ENCODE measurements at regions not wholly inside any gene's neighbourhood (a gene's known extent, or its start where the extent isn't known, plus 50 kb on each side); places are given as distances from the start of the nearest gene placed in this dataset.

DNA sequence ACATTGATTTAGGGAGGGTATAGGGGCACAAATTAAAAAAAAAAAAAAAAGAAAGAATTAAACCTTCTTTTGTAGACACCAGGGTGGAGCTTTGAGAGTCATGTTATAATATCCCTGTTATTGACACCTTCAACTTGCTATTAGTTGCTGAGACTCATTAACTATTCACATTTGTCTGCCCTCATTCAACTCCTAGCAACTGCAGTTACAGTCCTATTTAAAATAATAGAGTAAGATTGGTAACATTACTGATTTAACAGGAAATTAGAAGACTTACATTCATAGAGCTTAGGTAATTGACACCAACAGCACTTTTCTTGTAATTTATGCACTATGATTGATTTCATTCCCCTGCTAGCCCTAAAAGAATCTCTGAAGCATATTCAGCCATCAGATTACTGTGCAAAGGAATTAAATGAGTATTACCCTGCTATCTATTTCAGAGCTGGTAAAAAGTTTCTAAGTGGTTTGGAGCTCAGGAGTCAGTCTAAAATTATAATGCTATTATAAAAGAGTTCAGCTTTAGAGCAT lies 148.8 kb upstream of the TBL1XR1 start:
- H3K27ac ChIP-seq (ENCODE audit: insufficient read depth, low read length, poor library complexity, severe bottlenecking) = no peak overlapping the region

DNA sequence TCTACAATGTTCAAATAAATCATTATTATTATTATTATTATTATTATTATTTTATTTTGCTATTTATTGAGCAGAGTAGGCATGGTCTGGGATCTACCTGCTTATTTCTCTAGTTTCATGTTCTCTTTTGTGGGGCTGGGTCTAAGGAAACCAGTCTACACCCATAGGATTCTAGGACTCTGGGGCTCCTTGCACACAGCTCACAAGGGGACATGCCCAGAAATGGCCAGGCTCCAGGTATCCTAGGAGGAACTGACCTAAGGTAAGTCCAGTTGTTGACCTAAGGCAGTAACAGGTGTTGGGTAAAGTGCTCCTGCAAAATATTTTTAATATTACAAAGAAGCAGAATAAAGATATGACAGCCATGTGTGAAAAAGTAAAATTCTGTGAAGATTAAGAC lies 149.6 kb upstream of the TBL1XR1 start:
- Histone ChIP-seq H3K36me3 (ENCODE audit: control insufficient read depth, insufficient read depth, low read length) (no peaks in the 10 kb centered on the region), H3K27ac (ENCODE audit: insufficient read depth, low read length, poor library complexity, severe bottlenecking) (no peak overlapping the region), H3K9me3 (ENCODE audit: control insufficient read depth, low read length) (no peaks in the 10 kb centered on the region)

More for the DNA sequence above, 148.8 kb upstream of the TBL1XR1 start:
- no peaks in the 10 kb centered on the region for H3K9me3 ChIP-seq (ENCODE audit: control insufficient read depth, low read length)
- no peak for DNase-seq
- H3K36me3 ChIP-seq (ENCODE audit: control insufficient read depth, insufficient read depth, low read length) = no peaks in the 10 kb centered on the region
- H3K4me1 ChIP-seq (ENCODE audit: control insufficient read depth, insufficient read depth, low read length, poor library complexity, severe bottlenecking) = peaks cover 9% of the 10 kb centered on the region
- no peaks in the 10 kb centered on the region for H3K27me3 ChIP-seq (replicated peaks; ENCODE audit: control insufficient read depth, insufficient read depth, low read length, poor library complexity, severe bottlenecking)
- H3K4me3 ChIP-seq (ENCODE audit: insufficient read depth, low read depth, low read length, poor library complexity, severe bottlenecking) = no peak overlapping the region

GRCh38 chr3:177347611-177348010 lies 150.3 kb upstream of the TBL1XR1 start:
- Histone ChIP-seq H3K27ac (ENCODE audit: insufficient read depth, low read length, poor library complexity, severe bottlenecking) (no peak overlapping the region), H3K9me3 (ENCODE audit: control insufficient read depth, low read length) (no peaks in the 10 kb centered on the region), H3K4me3 (ENCODE audit: insufficient read depth, low read depth, low read length, poor library complexity, severe bottlenecking) (no peak overlapping the region), H3K4me1 (ENCODE audit: control insufficient read depth, insufficient read depth, low read length, poor library complexity, severe bottlenecking) (peaks cover 9% of the 10 kb centered on the region), H3K27me3 (replicated peaks; ENCODE audit: control insufficient read depth, insufficient read depth, low read length, poor library complexity, severe bottlenecking) (no peaks in the 10 kb centered on the region), H3K36me3 (ENCODE audit: control insufficient read depth, insufficient read depth, low read length) (no peaks in the 10 kb centered on the region)
- no peak for DNase-seq

More for the DNA sequence above, 149.6 kb upstream of the TBL1XR1 start:
- Histone ChIP-seq H3K4me1 (ENCODE audit: control insufficient read depth, insufficient read depth, low read length, poor library complexity, severe bottlenecking) (peaks cover 9% of the 10 kb centered on the region), H3K27me3 (replicated peaks; ENCODE audit: control insufficient read depth, insufficient read depth, low read length, poor library complexity, severe bottlenecking) (no peaks in the 10 kb centered on the region), H3K4me3 (ENCODE audit: insufficient read depth, low read depth, low read length, poor library complexity, severe bottlenecking) (no peak overlapping the region)
- DNase-seq = no peak

DNA sequence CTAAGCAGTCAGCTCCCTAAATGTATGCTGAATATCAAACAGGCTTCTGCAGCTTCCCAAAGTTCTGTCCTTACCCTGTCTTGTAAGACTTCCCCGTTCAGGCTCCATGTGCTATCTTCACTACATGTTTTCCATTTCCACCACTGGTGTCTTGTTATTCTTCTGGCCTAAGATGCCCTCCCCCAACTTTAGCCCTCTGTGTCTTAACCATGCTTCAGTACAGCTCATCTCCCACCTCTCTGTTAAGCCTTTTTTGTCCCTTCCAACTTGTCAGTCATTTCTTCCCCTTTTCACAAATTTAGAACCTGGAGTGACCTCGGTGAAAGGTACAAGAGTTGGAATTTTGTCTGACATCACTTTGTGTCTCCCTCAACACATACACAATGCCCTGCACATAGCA lies 151.7 kb upstream of the TBL1XR1 start:
- Histone ChIP-seq H3K36me3 (ENCODE audit: control insufficient read depth, insufficient read depth, low read length) (no peaks in the 10 kb centered on the region), H3K27ac (ENCODE audit: insufficient read depth, low read length, poor library complexity, severe bottlenecking) (no peak overlapping the region), H3K9me3 (ENCODE audit: control insufficient read depth, low read length) (no peaks in the 10 kb centered on the region), H3K27me3 (replicated peaks; ENCODE audit: control insufficient read depth, insufficient read depth, low read length, poor library complexity, severe bottlenecking) (no peaks in the 10 kb centered on the region), H3K4me3 (ENCODE audit: insufficient read depth, low read depth, low read length, poor library complexity, severe bottlenecking) (no peak overlapping the region), H3K4me1 (ENCODE audit: control insufficient read depth, insufficient read depth, low read length, poor library complexity, severe bottlenecking) (peaks cover 9% of the 10 kb centered on the region)
- DNase-seq = no peak

GRCh38 chr3:177349384-177349783 lies 152.1 kb upstream of the TBL1XR1 start:
- H3K27me3 ChIP-seq (replicated peaks; ENCODE audit: control insufficient read depth, insufficient read depth, low read length, poor library complexity, severe bottlenecking) = no peaks in the 10 kb centered on the region
- no peak overlapping the region for H3K27ac ChIP-seq (ENCODE audit: insufficient read depth, low read length, poor library complexity, severe bottlenecking)
- H3K36me3 ChIP-seq (ENCODE audit: control insufficient read depth, insufficient read depth, low read length) = no peaks in the 10 kb centered on the region
- peaks cover 9% of the 10 kb centered on the region for H3K4me1 ChIP-seq (ENCODE audit: control insufficient read depth, insufficient read depth, low read length, poor library complexity, severe bottlenecking)
- no peaks in the 10 kb centered on the region for H3K9me3 ChIP-seq (ENCODE audit: control insufficient read depth, low read length)
- no peak for DNase-seq
- no peak overlapping the region for H3K4me3 ChIP-seq (ENCODE audit: insufficient read depth, low read depth, low read length, poor library complexity, severe bottlenecking)

GRCh38 chr3:177350121-177350520 lies 152.8 kb upstream of the TBL1XR1 start:
- no peaks in the 10 kb centered on the region for H3K36me3 ChIP-seq (ENCODE audit: control insufficient read depth, insufficient read depth, low read length)
- DNase-seq = no peak
- H3K9me3 ChIP-seq (ENCODE audit: control insufficient read depth, low read length) = no peaks in the 10 kb centered on the region
- H3K4me1 ChIP-seq (ENCODE audit: control insufficient read depth, insufficient read depth, low read length, poor library complexity, severe bottlenecking) = peaks cover 8% of the 10 kb centered on the region
- H3K27me3 ChIP-seq (replicated peaks; ENCODE audit: control insufficient read depth, insufficient read depth, low read length, poor library complexity, severe bottlenecking) = no peaks in the 10 kb centered on the region
- no peak overlapping the region for H3K4me3 ChIP-seq (ENCODE audit: insufficient read depth, low read depth, low read length, poor library complexity, severe bottlenecking)
- H3K27ac ChIP-seq (ENCODE audit: insufficient read depth, low read length, poor library complexity, severe bottlenecking) = no peak overlapping the region

DNA sequence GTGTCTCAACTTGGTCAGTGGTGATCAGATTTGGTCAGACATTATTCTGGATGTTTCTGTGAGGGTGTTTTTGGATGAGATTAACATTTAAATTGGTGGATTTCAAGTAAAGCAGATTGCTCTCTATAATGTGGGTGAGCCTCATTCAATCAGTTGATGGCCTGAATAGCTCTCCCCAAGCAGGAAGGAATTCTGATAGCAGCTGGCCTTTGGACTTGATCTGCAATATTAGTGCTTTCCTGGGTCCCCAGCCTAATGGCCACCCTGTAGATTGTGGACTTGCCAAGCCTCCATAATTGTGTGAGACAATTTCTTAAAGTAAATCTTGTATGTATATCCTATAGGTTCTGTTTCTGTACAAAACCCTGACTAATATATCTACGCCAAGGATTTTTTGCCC lies 153.9 kb upstream of the TBL1XR1 start:
- Histone ChIP-seq H3K27me3 (replicated peaks; ENCODE audit: control insufficient read depth, insufficient read depth, low read length, poor library complexity, severe bottlenecking) (no peaks in the 10 kb centered on the region), H3K4me3 (ENCODE audit: insufficient read depth, low read depth, low read length, poor library complexity, severe bottlenecking) (no peak overlapping the region), H3K4me1 (ENCODE audit: control insufficient read depth, insufficient read depth, low read length, poor library complexity, severe bottlenecking) (no peaks in the 10 kb centered on the region), H3K9me3 (ENCODE audit: control insufficient read depth, low read length) (no peaks in the 10 kb centered on the region), H3K36me3 (ENCODE audit: control insufficient read depth, insufficient read depth, low read length) (no peaks in the 10 kb centered on the region), H3K27ac (ENCODE audit: insufficient read depth, low read length, poor library complexity, severe bottlenecking) (no peak overlapping the region)
- DNase-seq = no peak

- H3K4me3 ChIP-seq (ENCODE audit: insufficient read depth, low read depth, low read length, poor library complexity, severe bottlenecking) = no peak overlapping the region
- no peaks in the 10 kb centered on the region for H3K36me3 ChIP-seq (ENCODE audit: control insufficient read depth, insufficient read depth, low read length)
- no peaks in the 10 kb centered on the region for H3K9me3 ChIP-seq (ENCODE audit: control insufficient read depth, low read length)
- no peaks in the 10 kb centered on the region for H3K4me1 ChIP-seq (ENCODE audit: control insufficient read depth, insufficient read depth, low read length, poor library complexity, severe bottlenecking)
- no peak for DNase-seq
- H3K27me3 ChIP-seq (replicated peaks; ENCODE audit: control insufficient read depth, insufficient read depth, low read length, poor library complexity, severe bottlenecking) = no peaks in the 10 kb centered on the region
- no peak overlapping the region for H3K27ac ChIP-seq (ENCODE audit: insufficient read depth, low read length, poor library complexity, severe bottlenecking)
Measured at GRCh38 chr3:177351757-177352158, 154.5 kb upstream of the TBL1XR1 start.

DNA sequence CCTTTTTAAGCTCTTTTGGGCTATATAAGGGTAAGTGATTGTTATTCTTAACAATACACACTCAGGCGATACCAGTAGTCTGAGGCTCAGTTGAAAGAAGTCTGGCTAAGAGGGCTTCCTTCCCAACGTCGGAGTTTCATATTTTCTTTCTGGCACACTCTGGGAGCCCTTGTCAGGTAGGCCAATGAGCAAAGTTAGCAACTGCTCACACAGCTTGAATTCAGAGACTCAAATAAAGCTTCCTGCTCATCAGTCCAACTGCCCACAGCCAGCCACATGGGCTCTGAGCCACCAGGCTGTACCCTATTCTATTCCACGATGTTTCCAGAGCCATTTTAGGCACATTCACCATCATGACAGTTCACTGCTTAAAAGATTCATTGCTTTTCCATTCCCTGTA lies 155.1 kb upstream of the TBL1XR1 start:
- Histone ChIP-seq H3K27ac (ENCODE audit: insufficient read depth, low read length, poor library complexity, severe bottlenecking) (no peak overlapping the region), H3K36me3 (ENCODE audit: control insufficient read depth, insufficient read depth, low read length) (no peaks in the 10 kb centered on the region), H3K4me1 (ENCODE audit: control insufficient read depth, insufficient read depth, low read length, poor library complexity, severe bottlenecking) (no peaks in the 10 kb centered on the region), H3K4me3 (ENCODE audit: insufficient read depth, low read depth, low read length, poor library complexity, severe bottlenecking) (no peak overlapping the region), H3K27me3 (replicated peaks; ENCODE audit: control insufficient read depth, insufficient read depth, low read length, poor library complexity, severe bottlenecking) (no peaks in the 10 kb centered on the region), H3K9me3 (ENCODE audit: control insufficient read depth, low read length) (no peaks in the 10 kb centered on the region)
- DNase-seq = no peak

- Histone ChIP-seq H3K36me3 (ENCODE audit: control insufficient read depth, insufficient read depth, low read length) (no peaks in the 10 kb centered on the region), H3K27me3 (replicated peaks; ENCODE audit: control insufficient read depth, insufficient read depth, low read length, poor library complexity, severe bottlenecking) (no peaks in the 10 kb centered on the region), H3K9me3 (ENCODE audit: control insufficient read depth, low read length) (no peaks in the 10 kb centered on the region), H3K4me3 (ENCODE audit: insufficient read depth, low read depth, low read length, poor library complexity, severe bottlenecking) (no peak overlapping the region), H3K4me1 (ENCODE audit: control insufficient read depth, insufficient read depth, low read length, poor library complexity, severe bottlenecking) (peaks cover 5% of the 10 kb centered on the region), H3K27ac (ENCODE audit: insufficient read depth, low read length, poor library complexity, severe bottlenecking) (no peak overlapping the region)
- DNase-seq = no peak
Measured at GRCh38 chr3:177353140-177353539, 155.9 kb upstream of the TBL1XR1 start.
